Suprapubic skin (tissue), 4 donors: ENCODE measurements at regions not wholly inside any gene's neighbourhood (a gene's known extent, or its start where the extent isn't known, plus 50 kb on each side); places are given as distances from the start of the nearest gene placed in this dataset.

ENCODE experiments used
- DNase-seq, 2 donors: peaks; one replicate each; pipeline ENCODE4 v3.0.0-alpha.2; 2019; ENCODE audit warnings: low spot score in 2 of 2
- H3K27ac ChIP-seq: fragments of 200-600 bp; sonication (generic); one replicate; pipeline ENCODE4 v1.5.1; 2019
- H3K27me3 ChIP-seq: fragments of 200-600 bp; sonication (generic); one replicate; pipeline ENCODE4 v1.5.1; 2019
- H3K36me3 ChIP-seq: fragments of 200-600 bp; sonication (generic); one replicate; pipeline ENCODE4 v1.5.1; 2019
- H3K4me1 ChIP-seq: fragments of 200-600 bp; sonication (generic); one replicate; pipeline ENCODE4 v1.5.1; 2019
- H3K4me3 ChIP-seq: fragments of 200-600 bp; sonication (generic); one replicate; pipeline ENCODE4 v1.5.1; 2019; ENCODE audit warnings: mild to moderate bottlenecking
- H3K9me3 ChIP-seq: fragments of 200-600 bp; sonication (generic); one replicate; pipeline ENCODE4 v1.5.1; 2019
- CTCF ChIP-seq, 2 donors: fragments of 200-600 bp in 1 of 2; fragments of 450-650 bp in 1 of 2; sonication (generic) in 1 of 2; IDR thresholded peaks; one replicate each; pipeline ENCODE4 v1.5.1; 2016 to 2019; ENCODE audit warnings: antibody characterized with exemption in 2 of 2, mild to moderate bottlenecking in 1 of 2, moderate library complexity in 1 of 2
- EP300 ChIP-seq: sonication (generic); formaldehyde crosslinking; IDR thresholded peaks from one replicate; pipeline ENCODE4 v1.6.1; 2017; ENCODE audit warnings: antibody characterized with exemption
- POLR2A ChIP-seq, 2 donors: fragments of 450-650 bp; IDR thresholded peaks; one replicate each; pipeline ENCODE4 v1.6.1; 2017; ENCODE audit warnings: antibody characterized with exemption in 2 of 2, mild to moderate bottlenecking in 2 of 2, moderate library complexity in 2 of 2
- POLR2AphosphoS5 ChIP-seq, 3 donors: sonication (generic); formaldehyde crosslinking; IDR thresholded peaks; one replicate each; pipeline ENCODE4 v1.6.1; 2017; ENCODE audit warnings: antibody characterized with exemption in 3 of 3
- WGBS: methylation state at CpG from one replicate; pipeline ENCODE4 v1.1.5; 2018; 5-methylcytosine and 5-hydroxymethylcytosine counted together

- Histone ChIP-seq H3K4me1 (no peaks in the 10 kb centered on the region), H3K4me3 (no peak overlapping the region), H3K9me3 (no peaks in the 10 kb centered on the region), H3K27me3 (no peaks in the 10 kb centered on the region), H3K36me3 (no peaks in the 10 kb centered on the region), H3K27ac (no peak overlapping the region)
- DNase-seq: no peak
- TF ChIP-seq POLR2AphosphoS5 (IDR thresholded peaks at IDR 0.05) (no peak), POLR2A (IDR thresholded peaks at IDR 0.05) (no peak), EP300 (no peak), CTCF (IDR thresholded peaks at IDR 0.05) (no peak)
Measured at GRCh38 chr3:117298273-117298672, 588.7 kb downstream of the TUSC7 start.

DNA sequence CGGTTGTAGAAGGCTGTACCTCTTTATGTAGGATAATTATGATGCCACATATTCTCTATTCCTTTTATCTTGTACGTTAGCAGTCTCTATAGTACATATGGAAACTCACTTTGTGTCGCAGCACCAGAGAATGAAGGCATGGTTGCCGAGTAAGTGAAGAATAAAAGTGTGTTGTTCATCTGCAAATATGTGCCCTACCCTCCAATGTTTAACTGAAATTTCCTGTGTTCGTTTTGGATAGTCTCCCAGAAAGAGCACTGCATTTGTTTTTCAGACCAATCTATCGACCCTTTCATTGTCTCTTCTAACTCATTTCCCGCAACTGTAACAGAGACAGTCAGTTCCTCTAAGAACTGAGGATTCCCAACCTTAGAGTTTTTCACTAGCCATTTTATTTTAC, 592.8 kb downstream of the TUSC7 start:
- Histone ChIP-seq H3K4me3 (no peak overlapping the region), H3K36me3 (no peaks in the 10 kb centered on the region), H3K4me1 (no peaks in the 10 kb centered on the region), H3K27ac (no peak overlapping the region), H3K9me3 (no peaks in the 10 kb centered on the region), H3K27me3 (no peaks in the 10 kb centered on the region)
- DNase-seq: no peak
- WGBS: 68% methylated on average over 7 of the region's 7 CpGs
- TF ChIP-seq POLR2A (IDR thresholded peaks at IDR 0.05) (no peak), POLR2AphosphoS5 (IDR thresholded peaks at IDR 0.05) (no peak), CTCF (IDR thresholded peaks at IDR 0.05) (no peak), EP300 (no peak)

DNA sequence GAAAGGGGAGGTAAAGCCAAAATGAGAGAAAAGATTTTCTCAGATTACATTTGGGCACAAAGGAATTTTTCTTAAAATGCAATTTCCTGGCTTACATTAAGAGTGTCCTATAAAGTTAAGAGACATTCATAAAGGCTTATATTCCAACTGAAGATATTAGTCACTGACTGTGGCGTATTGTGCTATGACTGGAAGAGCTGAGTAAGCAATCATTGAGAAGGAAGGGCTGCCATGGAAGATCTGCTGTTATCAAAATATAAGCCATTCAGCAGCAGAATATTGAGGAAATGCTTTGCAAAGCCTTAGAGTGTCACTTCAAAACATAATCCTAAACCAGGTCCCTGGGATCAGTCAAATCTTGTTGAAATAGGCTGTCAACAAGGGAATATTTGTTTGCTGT, 593.9 kb downstream of the TUSC7 start:
- Histone ChIP-seq H3K4me3 (no peak overlapping the region), H3K27ac (no peak overlapping the region), H3K4me1 (no peaks in the 10 kb centered on the region), H3K27me3 (no peaks in the 10 kb centered on the region), H3K36me3 (no peaks in the 10 kb centered on the region), H3K9me3 (no peaks in the 10 kb centered on the region)
- no peak for DNase-seq
- TF ChIP-seq POLR2AphosphoS5 (IDR thresholded peaks at IDR 0.05): no peak
- no peak for TF ChIP-seq CTCF (IDR thresholded peaks at IDR 0.05)
- TF ChIP-seq EP300: no peak
- WGBS: 78% methylated on average over 1 of the region's 1 CpG

- TF ChIP-seq CTCF (IDR thresholded peaks at IDR 0.05): no peak
- no peak for TF ChIP-seq EP300
- TF ChIP-seq POLR2AphosphoS5 (IDR thresholded peaks at IDR 0.05): no peak
- no peak for TF ChIP-seq POLR2A (IDR thresholded peaks at IDR 0.05)
Measured at GRCh38 chr3:117304681-117305080, 595.1 kb downstream of the TUSC7 start.

GRCh38 chr3:117305681-117306080, 596.1 kb downstream of the TUSC7 start:
- DNase-seq: no peak
- Histone ChIP-seq H3K4me3 (no peak overlapping the region), H3K27ac (no peak overlapping the region), H3K27me3 (no peaks in the 10 kb centered on the region), H3K9me3 (no peaks in the 10 kb centered on the region), H3K4me1 (no peaks in the 10 kb centered on the region), H3K36me3 (no peaks in the 10 kb centered on the region)
- WGBS: 53% methylated on average over 1 of the region's 1 CpG
- TF ChIP-seq POLR2A (IDR thresholded peaks at IDR 0.05) (no peak), EP300 (no peak), POLR2AphosphoS5 (IDR thresholded peaks at IDR 0.05) (no peak), CTCF (IDR thresholded peaks at IDR 0.05) (no peak)

More at GRCh38 chr3:117304681-117305080, 595.1 kb downstream of the TUSC7 start:
- Histone ChIP-seq H3K9me3 (no peaks in the 10 kb centered on the region), H3K27ac (no peak overlapping the region), H3K4me3 (no peak overlapping the region), H3K4me1 (no peaks in the 10 kb centered on the region), H3K36me3 (no peaks in the 10 kb centered on the region), H3K27me3 (no peaks in the 10 kb centered on the region)
- 40% methylated on average over 2 of the region's 2 CpGs for WGBS
- no peak for DNase-seq
